PC-3 (cell line): ENCODE measurements at regions not wholly inside any gene's neighbourhood (a gene's known extent, or its start where the extent isn't known, plus 50 kb on each side); places are given as distances from the start of the nearest gene placed in this dataset.

Experiments used
- EZH2 ChIP-seq: fragments of 300-600 bp; sonication (generic); IDR thresholded peaks from one replicate; pipeline ENCODE4 v1.6.1; 2017; ENCODE audit warnings: antibody characterized with exemption, mild to moderate bottlenecking, low read length; ENCODE audit not compliant: unreplicated experiment
- EZH2phosphoT487 ChIP-seq: fragments of 300-600 bp; sonication (generic); IDR thresholded peaks from 2 replicates; pipeline ENCODE4 v1.6.1; 2018; ENCODE audit warnings: mild to moderate bottlenecking, antibody characterized with exemption, low read length, borderline replicate concordance
- TF ChIP-seq, protein P1 (sequence below): fragments of 300-600 bp; sonication (generic); conservative IDR thresholded peaks from 2 replicates; pipeline ENCODE4 v1.5.1; 2017; ENCODE audit warnings: antibody characterized with exemption, low read depth, mild to moderate bottlenecking, low read length

DNA sequence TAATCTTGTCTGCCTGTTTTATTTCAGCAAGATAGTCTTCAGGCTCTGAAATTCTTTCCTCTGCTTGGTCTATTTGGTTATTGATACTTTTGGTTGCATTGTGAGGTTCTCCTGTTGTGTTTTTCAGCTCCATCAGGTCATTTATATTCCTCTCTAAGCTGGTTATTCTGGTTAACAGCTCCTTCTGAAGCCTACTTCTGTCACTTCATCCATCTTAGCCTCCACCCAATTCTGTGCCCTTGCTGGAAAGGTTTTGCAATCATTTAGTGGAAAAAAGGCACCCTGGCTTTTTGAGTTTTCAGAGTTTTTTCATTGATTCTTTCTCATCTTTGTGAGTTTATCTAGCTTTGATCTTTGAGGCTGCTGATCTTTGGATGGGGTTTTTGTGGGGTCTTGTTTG is 647.7 kb downstream of the SPRY1 start:
- TF ChIP-seq, protein P1, sequence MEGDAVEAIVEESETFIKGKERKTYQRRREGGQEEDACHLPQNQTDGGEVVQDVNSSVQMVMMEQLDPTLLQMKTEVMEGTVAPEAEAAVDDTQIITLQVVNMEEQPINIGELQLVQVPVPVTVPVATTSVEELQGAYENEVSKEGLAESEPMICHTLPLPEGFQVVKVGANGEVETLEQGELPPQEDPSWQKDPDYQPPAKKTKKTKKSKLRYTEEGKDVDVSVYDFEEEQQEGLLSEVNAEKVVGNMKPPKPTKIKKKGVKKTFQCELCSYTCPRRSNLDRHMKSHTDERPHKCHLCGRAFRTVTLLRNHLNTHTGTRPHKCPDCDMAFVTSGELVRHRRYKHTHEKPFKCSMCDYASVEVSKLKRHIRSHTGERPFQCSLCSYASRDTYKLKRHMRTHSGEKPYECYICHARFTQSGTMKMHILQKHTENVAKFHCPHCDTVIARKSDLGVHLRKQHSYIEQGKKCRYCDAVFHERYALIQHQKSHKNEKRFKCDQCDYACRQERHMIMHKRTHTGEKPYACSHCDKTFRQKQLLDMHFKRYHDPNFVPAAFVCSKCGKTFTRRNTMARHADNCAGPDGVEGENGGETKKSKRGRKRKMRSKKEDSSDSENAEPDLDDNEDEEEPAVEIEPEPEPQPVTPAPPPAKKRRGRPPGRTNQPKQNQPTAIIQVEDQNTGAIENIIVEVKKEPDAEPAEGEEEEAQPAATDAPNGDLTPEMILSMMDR = no peak
- TF ChIP-seq EZH2 (no peak), EZH2phosphoT487 (no peak)
